Esophagus muscularis mucosa (tissue), 4 donors: ENCODE measurements at regions not wholly inside any gene's neighbourhood (a gene's known extent, or its start where the extent isn't known, plus 50 kb on each side); places are given as distances from the start of the nearest gene placed in this dataset.

Source experiments
- DNase-seq: peaks from one replicate; pipeline ENCODE4 v3.0.0-alpha.2; 2017; ENCODE audit errors: extremely low spot score
- H3K27ac ChIP-seq, 4 donors: fragments of 200-600 bp; sonication (generic); replicated peaks in 1 of 4; 1 replicate in 3 of 4; 2 replicates in 1 of 4; pipeline ENCODE4 v1.5.1; 2016 to 2019; ENCODE audit warnings: mild to moderate bottlenecking in 1 of 4
- H3K27me3 ChIP-seq, 4 donors: fragments of 200-600 bp; sonication (generic); one replicate each; pipeline versions ENCODE4 v1.5.1 to v1.6.0; 2016 to 2019
- H3K36me3 ChIP-seq, 4 donors: fragments of 200-600 bp; sonication (generic); one replicate each; pipeline ENCODE4 v1.5.1; 2016 to 2019
- H3K4me1 ChIP-seq, 4 donors: fragments of 200-600 bp; sonication (generic); one replicate each; pipeline ENCODE4 v1.5.1; 2016 to 2019
- H3K4me3 ChIP-seq, 4 donors: fragments of 200-600 bp; sonication (generic); 1 replicate in 2 of 4; 2 replicates in 2 of 4; pipeline ENCODE4 v1.5.1; 2016 to 2019; ENCODE audit warnings: mild to moderate bottlenecking in 4 of 4, moderate library complexity in 1 of 4
- H3K9me3 ChIP-seq, 4 donors: fragments of 200-600 bp; sonication (generic); 1 replicate in 3 of 4; 2 replicates in 1 of 4; pipeline ENCODE4 v1.5.1; 2016 to 2019
- EP300 ChIP-seq: sonication (generic); formaldehyde crosslinking; IDR thresholded peaks from one replicate; pipeline ENCODE4 v1.6.1; 2017; ENCODE audit warnings: antibody characterized with exemption
- POLR2A ChIP-seq: fragments of 450-650 bp; IDR thresholded peaks from one replicate; pipeline ENCODE4 v1.6.1; 2017; ENCODE audit warnings: antibody characterized with exemption, moderate library complexity, mild to moderate bottlenecking, low read depth
- POLR2AphosphoS5 ChIP-seq, 2 donors: sonication (generic); formaldehyde crosslinking; IDR thresholded peaks; one replicate each; pipeline ENCODE4 v1.6.1; 2017; ENCODE audit warnings: antibody characterized with exemption in 2 of 2
- WGBS: methylation state at CpG from one replicate; pipeline ENCODE4 v1.1.5; 2018; 5-methylcytosine and 5-hydroxymethylcytosine counted together
- intact Hi-C: fragments of 100-400 bp; cut with DNase I; formaldehyde crosslinking; loops from one replicate; pipeline ENCODE4 v1.15.1; 2023
- TF ChIP-seq, protein P1 (sequence below), 3 experiments: fragments of 200-600 bp in 2 of 3; fragments of 450-650 bp in 1 of 3; sonication (generic) in 2 of 3; IDR thresholded peaks; one replicate each; pipeline ENCODE4 v1.5.1; 2017 to 2019; ENCODE audit warnings: antibody characterized with exemption in 3 of 3, mild to moderate bottlenecking in 2 of 3, moderate library complexity in 1 of 3

GRCh38 chr10:34024693-34025425, 690.4 kb upstream of the NRP1 start:
- TF ChIP-seq EP300 = no peak
- no peak for TF ChIP-seq POLR2A
- TF ChIP-seq, protein P1, sequence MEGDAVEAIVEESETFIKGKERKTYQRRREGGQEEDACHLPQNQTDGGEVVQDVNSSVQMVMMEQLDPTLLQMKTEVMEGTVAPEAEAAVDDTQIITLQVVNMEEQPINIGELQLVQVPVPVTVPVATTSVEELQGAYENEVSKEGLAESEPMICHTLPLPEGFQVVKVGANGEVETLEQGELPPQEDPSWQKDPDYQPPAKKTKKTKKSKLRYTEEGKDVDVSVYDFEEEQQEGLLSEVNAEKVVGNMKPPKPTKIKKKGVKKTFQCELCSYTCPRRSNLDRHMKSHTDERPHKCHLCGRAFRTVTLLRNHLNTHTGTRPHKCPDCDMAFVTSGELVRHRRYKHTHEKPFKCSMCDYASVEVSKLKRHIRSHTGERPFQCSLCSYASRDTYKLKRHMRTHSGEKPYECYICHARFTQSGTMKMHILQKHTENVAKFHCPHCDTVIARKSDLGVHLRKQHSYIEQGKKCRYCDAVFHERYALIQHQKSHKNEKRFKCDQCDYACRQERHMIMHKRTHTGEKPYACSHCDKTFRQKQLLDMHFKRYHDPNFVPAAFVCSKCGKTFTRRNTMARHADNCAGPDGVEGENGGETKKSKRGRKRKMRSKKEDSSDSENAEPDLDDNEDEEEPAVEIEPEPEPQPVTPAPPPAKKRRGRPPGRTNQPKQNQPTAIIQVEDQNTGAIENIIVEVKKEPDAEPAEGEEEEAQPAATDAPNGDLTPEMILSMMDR (IDR thresholded peaks at IDR 0.05) = no peak
- no peak for TF ChIP-seq POLR2AphosphoS5 (IDR thresholded peaks at IDR 0.05)
- no peaks in the 10 kb centered on the region for H3K36me3 ChIP-seq
- no peaks in the 10 kb centered on the region for H3K27me3 ChIP-seq
- no peak overlapping the region for H3K4me3 ChIP-seq
- peaks cover 0 to 12% (median 8%) of the 10 kb centered on the region in 4 donors for H3K4me1 ChIP-seq
- H3K9me3 ChIP-seq = no peaks in the 10 kb centered on the region
- WGBS = 44% methylated on average over 7 of the region's 9 CpGs
- intact Hi-C loops = no loop called here
- no peak for DNase-seq
- H3K27ac ChIP-seq = peak overlapping the region in 3 of 4 donors; percentile 25 to 42 (median 29)

GRCh38 chr10:34024282-34024681, 689.8 kb upstream of the NRP1 start:
- H3K27me3 ChIP-seq = no peaks in the 10 kb centered on the region
- TF ChIP-seq POLR2A = no peak
- TF ChIP-seq EP300 = no peak
- TF ChIP-seq, protein P1 (IDR thresholded peaks at IDR 0.05) = no peak
- no peak for TF ChIP-seq POLR2AphosphoS5 (IDR thresholded peaks at IDR 0.05)
- H3K27ac ChIP-seq = peak overlapping the region in 2 of 4 donors; percentile 25 to 42
- H3K4me3 ChIP-seq = no peak overlapping the region
- WGBS = 65% methylated on average over 3 of the region's 3 CpGs
- no peak for DNase-seq
- no peaks in the 10 kb centered on the region for H3K36me3 ChIP-seq
- intact Hi-C loops = no loop called here
- H3K9me3 ChIP-seq = no peaks in the 10 kb centered on the region
- H3K4me1 ChIP-seq = peaks cover 0 to 12% (median 8%) of the 10 kb centered on the region in 4 donors

GRCh38 chr10:34022195-34022594, 687.7 kb upstream of the NRP1 start:
- no peak for TF ChIP-seq POLR2AphosphoS5 (IDR thresholded peaks at IDR 0.05)
- TF ChIP-seq, protein P1 (IDR thresholded peaks at IDR 0.05) = no peak
- no peak for TF ChIP-seq EP300
- no peak for TF ChIP-seq POLR2A

DNA sequence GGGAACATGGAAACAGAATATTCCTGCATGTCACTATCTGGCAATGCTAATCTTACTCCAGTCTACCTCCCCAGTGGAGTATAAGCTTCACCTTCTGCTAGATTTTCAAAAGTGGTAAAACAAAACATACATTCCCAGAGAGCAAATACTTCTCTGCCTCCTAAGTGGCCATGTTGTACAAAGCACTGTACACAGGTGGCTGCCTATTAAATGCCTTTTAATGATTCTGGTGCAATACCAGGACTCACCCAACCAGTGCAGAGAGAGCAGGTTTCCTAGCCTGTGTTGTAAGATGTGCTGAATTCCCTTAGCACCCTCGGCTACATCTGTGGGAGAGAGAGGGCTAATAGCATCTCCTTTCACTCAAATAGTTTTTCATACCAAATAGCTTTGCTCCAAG, 684.3 kb upstream of the NRP1 start:
- Histone ChIP-seq H3K4me1 (no peaks in the 10 kb centered on the region), H3K9me3 (no peaks in the 10 kb centered on the region), H3K27me3 (no peaks in the 10 kb centered on the region), H3K27ac (no peak overlapping the region), H3K36me3 (no peaks in the 10 kb centered on the region), H3K4me3 (no peak overlapping the region)
- no peak for TF ChIP-seq POLR2AphosphoS5 (IDR thresholded peaks at IDR 0.05)
- intact Hi-C loops = no loop called here
- 100% methylated on average over 1 of the region's 1 CpG for WGBS
- DNase-seq = no peak

More at GRCh38 chr10:34022195-34022594, 687.7 kb upstream of the NRP1 start:
- H3K36me3 ChIP-seq = no peaks in the 10 kb centered on the region
- no peak overlapping the region for H3K4me3 ChIP-seq
- H3K4me1 ChIP-seq = peaks cover 0 to 12% (median 8%) of the 10 kb centered on the region in 4 donors
- H3K9me3 ChIP-seq = no peaks in the 10 kb centered on the region
- no peak overlapping the region for H3K27ac ChIP-seq
- H3K27me3 ChIP-seq = no peaks in the 10 kb centered on the region
- 79% methylated on average over 6 of the region's 6 CpGs for WGBS
- DNase-seq = no peak
- intact Hi-C loops = no loop called here

DNA sequence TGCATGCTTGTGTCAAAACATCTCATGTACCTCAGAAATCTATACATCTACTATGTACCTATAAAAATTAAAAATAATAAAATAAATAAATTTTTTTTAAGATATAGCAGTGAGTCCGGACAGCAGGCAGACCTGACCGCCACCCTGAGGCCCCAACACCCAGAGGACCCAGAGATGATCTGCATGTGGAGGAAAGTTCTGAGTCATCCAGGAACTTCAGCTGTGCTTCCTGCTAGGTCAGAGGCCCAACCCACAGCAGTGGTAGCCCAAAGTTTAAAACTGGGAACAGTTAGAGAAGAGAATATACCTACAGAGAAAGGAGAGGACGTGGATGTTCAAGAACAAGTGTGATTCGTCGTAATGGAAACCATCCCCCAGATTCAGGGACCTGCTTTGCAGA, 683.7 kb upstream of the NRP1 start:
- Histone ChIP-seq H3K9me3 (no peaks in the 10 kb centered on the region), H3K4me3 (no peak overlapping the region), H3K4me1 (no peaks in the 10 kb centered on the region), H3K27ac (no peak overlapping the region), H3K27me3 (no peaks in the 10 kb centered on the region), H3K36me3 (no peaks in the 10 kb centered on the region)
- intact Hi-C loops = no loop called here
- WGBS = 87% methylated on average over 5 of the region's 5 CpGs
- TF ChIP-seq POLR2AphosphoS5 (IDR thresholded peaks at IDR 0.05) (no peak), EP300 (no peak), POLR2A (no peak)
- TF ChIP-seq, protein P1 (IDR thresholded peaks at IDR 0.05) = no peak
- no peak for DNase-seq
